CD14-positive monocyte (primary cell): ENCODE measurements at regions not wholly inside any gene's neighbourhood (a gene's known extent, or its start where the extent isn't known, plus 50 kb on each side); places are given as distances from the start of the nearest gene placed in this dataset.

Source experiments
- DNase-seq, 3 donors: peaks; one replicate each; pipeline ENCODE4 v3.0.0-alpha.2; 2011 to 2022
- H2AFZ ChIP-seq: 2 replicates; pipeline ENCODE4 v1.6.0; 2012; ENCODE audit warnings: mild to moderate bottlenecking, low read depth, low read length, inconsistent platforms; ENCODE audit not compliant: insufficient read depth, poor library complexity, severe bottlenecking
- H3K27ac ChIP-seq, 2 donors: 1 replicate in 1 of 2; 2 replicates in 1 of 2; pipeline ENCODE4 v1.5.1; 2012 to 2013; ENCODE audit warnings: low read length in 2 of 2, control low read depth in 1 of 2, inconsistent platforms in 1 of 2, low read depth in 1 of 2, mild to moderate bottlenecking in 1 of 2
- H3K27me3 ChIP-seq, 2 donors: one replicate each; pipeline versions ENCODE4 v1.6.0 to v1.6.1; 2011 to 2013; ENCODE audit warnings: low read length in 2 of 2; ENCODE audit not compliant: control insufficient read depth in 2 of 2, insufficient read depth in 2 of 2
- H3K36me3 ChIP-seq, 2 donors: replicated peaks in 1 of 2; 1 replicate in 1 of 2; 2 replicates in 1 of 2; pipeline versions ENCODE4 v1.5.1 to v1.6.1; 2012 to 2013; ENCODE audit warnings: low read length in 2 of 2, control low read depth in 1 of 2, inconsistent platforms in 1 of 2, mild to moderate bottlenecking in 1 of 2; ENCODE audit not compliant: insufficient read depth in 2 of 2, control insufficient read depth in 1 of 2
- H3K4me1 ChIP-seq, 2 donors: 1 replicate in 1 of 2; 2 replicates in 1 of 2; pipeline versions ENCODE4 v1.5.1 to v1.6.1; 2012 to 2013; ENCODE audit warnings: low read length in 2 of 2, control low read depth in 1 of 2, inconsistent platforms in 1 of 2, mild to moderate bottlenecking in 1 of 2, moderate library complexity in 1 of 2; ENCODE audit not compliant: insufficient read depth in 2 of 2, control insufficient read depth in 1 of 2
- H3K4me2 ChIP-seq: replicated peaks from 2 replicates; pipeline ENCODE3; 2012; ENCODE audit warnings: low read length, moderate library complexity, mild to moderate bottlenecking; ENCODE audit not compliant: poor library complexity, severe bottlenecking; ENCODE audit errors: extremely low read depth
- H3K4me3 ChIP-seq, 3 experiments: fragments of 200-600 bp in 1 of 3; sonication (generic) in 1 of 3; replicated peaks in 1 of 3; 1 replicate in 2 of 3; 2 replicates in 1 of 3; pipeline ENCODE4 v1.5.1; 2011 to 2013; ENCODE audit warnings: low read length in 3 of 3, mild to moderate bottlenecking in 3 of 3, control low read depth in 2 of 3, low read depth in 2 of 3, inconsistent platforms in 1 of 3, moderate library complexity in 1 of 3
- H3K79me2 ChIP-seq: 2 replicates; pipeline ENCODE4 v1.6.0; 2012; ENCODE audit warnings: mild to moderate bottlenecking, control low read depth, inconsistent platforms, low read length, moderate library complexity; ENCODE audit not compliant: insufficient read depth
- H3K9ac ChIP-seq: 2 replicates; pipeline ENCODE4 v1.6.0; 2017; ENCODE audit warnings: low read length, mild to moderate bottlenecking; ENCODE audit not compliant: insufficient read depth, poor library complexity, severe bottlenecking
- H3K9me3 ChIP-seq, 2 donors: replicated peaks in 1 of 2; 1 replicate in 1 of 2; 2 replicates in 1 of 2; pipeline versions ENCODE4 v1.5.1 to v1.6.1; 2012 to 2013; ENCODE audit warnings: low read length in 2 of 2, control low read depth in 1 of 2; ENCODE audit not compliant: control insufficient read depth in 1 of 2, insufficient read depth in 1 of 2
- H4K20me1 ChIP-seq: 2 replicates; pipeline ENCODE4 v1.6.0; 2012; ENCODE audit warnings: mild to moderate bottlenecking, low read length, control low read depth, moderate library complexity; ENCODE audit not compliant: insufficient read depth
- H3K27ac Mint-ChIP-seq, 7 donors: one replicate each; pipeline ENCODE4 v1.8.0; 2020; ENCODE audit warnings: mild to moderate bottlenecking in 7 of 7, mixed read lengths in 7 of 7, moderate library complexity in 6 of 7, inconsistent platforms in 2 of 7
- H3K27me3 Mint-ChIP-seq, 3 donors: one replicate each; pipeline ENCODE4 v1.8.0; 2021 to 2022; ENCODE audit warnings: low read depth in 3 of 3, mild to moderate bottlenecking in 3 of 3, mixed read lengths in 3 of 3, moderate library complexity in 3 of 3, inconsistent platforms in 1 of 3
- H3K36me3 Mint-ChIP-seq, 2 donors: one replicate each; pipeline ENCODE4 v1.8.0; 2020; ENCODE audit warnings: mixed read lengths in 2 of 2, inconsistent platforms in 1 of 2, mild to moderate bottlenecking in 1 of 2
- H3K4me1 Mint-ChIP-seq: one replicate; pipeline ENCODE4 v1.8.0; 2020; ENCODE audit warnings: mild to moderate bottlenecking, mixed read lengths
- H3K4me3 Mint-ChIP-seq, 2 donors: one replicate each; pipeline ENCODE4 v1.8.0; 2020; ENCODE audit warnings: mild to moderate bottlenecking in 2 of 2, mixed read lengths in 2 of 2, moderate library complexity in 1 of 2
- H3K9me3 Mint-ChIP-seq, 7 donors: one replicate each; pipeline ENCODE4 v1.8.0; 2020 to 2022; ENCODE audit warnings: mixed read lengths in 7 of 7, mild to moderate bottlenecking in 6 of 7, moderate library complexity in 6 of 7, inconsistent platforms in 2 of 7
- WGBS: methylation state at CpG from one replicate; pipeline ENCODE4 v1.1.5; 2013; ENCODE audit warnings: missing lambda C conversion rate; ENCODE audit not compliant: insufficient coverage; 5-methylcytosine and 5-hydroxymethylcytosine counted together
- intact Hi-C, 2 donors: fragments of 100-400 bp; cut with micrococcal nuclease; formaldehyde crosslinking; loops; one replicate each; pipeline versions ENCODE4 v1.15.0 to v1.15.1; 2023
- TF ChIP-seq, protein P1 (sequence below): fragments of 200-600 bp; IDR thresholded peaks from one replicate; pipeline ENCODE4 v1.8.0; 2022; ENCODE audit warnings: antibody characterized with exemption, mild to moderate bottlenecking

DNA sequence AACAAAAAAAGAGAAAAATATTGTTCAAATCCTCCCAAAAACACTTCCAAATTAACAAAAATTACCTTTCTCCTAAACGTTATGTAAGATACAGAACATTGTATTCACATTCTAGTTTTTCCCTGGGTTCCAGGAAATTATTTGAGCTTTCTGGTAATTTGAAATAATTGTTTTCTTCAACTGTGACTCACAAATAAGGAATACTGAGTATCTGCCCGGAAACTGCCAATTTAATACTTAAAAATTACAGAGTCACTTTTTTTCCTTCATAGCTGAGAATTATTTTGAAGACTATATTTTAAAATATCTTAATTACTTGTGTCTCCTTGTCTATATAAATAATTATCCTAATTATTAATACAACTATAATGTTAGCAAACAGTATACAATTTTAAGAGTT is 709.0 kb upstream of the ARGLU1 start:
- intact Hi-C loops, result no loop called here
- Mint-ChIP-seq H3K27me3 (no peaks in the 10 kb centered on the region), H3K9me3 (peaks cover 0 to 10% (median 3%) of the 10 kb centered on the region in 7 donors), H3K36me3 (no peaks in the 10 kb centered on the region), H3K27ac (no peak overlapping the region), H3K4me3 (no peak overlapping the region), H3K4me1 (no peaks in the 10 kb centered on the region)
- TF ChIP-seq, protein P1, sequence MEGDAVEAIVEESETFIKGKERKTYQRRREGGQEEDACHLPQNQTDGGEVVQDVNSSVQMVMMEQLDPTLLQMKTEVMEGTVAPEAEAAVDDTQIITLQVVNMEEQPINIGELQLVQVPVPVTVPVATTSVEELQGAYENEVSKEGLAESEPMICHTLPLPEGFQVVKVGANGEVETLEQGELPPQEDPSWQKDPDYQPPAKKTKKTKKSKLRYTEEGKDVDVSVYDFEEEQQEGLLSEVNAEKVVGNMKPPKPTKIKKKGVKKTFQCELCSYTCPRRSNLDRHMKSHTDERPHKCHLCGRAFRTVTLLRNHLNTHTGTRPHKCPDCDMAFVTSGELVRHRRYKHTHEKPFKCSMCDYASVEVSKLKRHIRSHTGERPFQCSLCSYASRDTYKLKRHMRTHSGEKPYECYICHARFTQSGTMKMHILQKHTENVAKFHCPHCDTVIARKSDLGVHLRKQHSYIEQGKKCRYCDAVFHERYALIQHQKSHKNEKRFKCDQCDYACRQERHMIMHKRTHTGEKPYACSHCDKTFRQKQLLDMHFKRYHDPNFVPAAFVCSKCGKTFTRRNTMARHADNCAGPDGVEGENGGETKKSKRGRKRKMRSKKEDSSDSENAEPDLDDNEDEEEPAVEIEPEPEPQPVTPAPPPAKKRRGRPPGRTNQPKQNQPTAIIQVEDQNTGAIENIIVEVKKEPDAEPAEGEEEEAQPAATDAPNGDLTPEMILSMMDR, result no peak
- no peaks in the 10 kb centered on the region for H3K4me1 ChIP-seq
- H2AFZ ChIP-seq, result no peak overlapping the region
- H3K79me2 ChIP-seq, result no peaks in the 10 kb centered on the region
- WGBS, result no CpG with 5 or more reads among the region's 2 CpGs
- no peak for DNase-seq
- no peak overlapping the region for H3K9ac ChIP-seq
- no peaks in the 10 kb centered on the region for H4K20me1 ChIP-seq
- H3K36me3 ChIP-seq, result no peaks in the 10 kb centered on the region
- no peak overlapping the region for H3K27ac ChIP-seq
- no peak overlapping the region for H3K4me2 ChIP-seq
- H3K4me3 ChIP-seq, result no peak overlapping the region
- no peaks in the 10 kb centered on the region for H3K27me3 ChIP-seq
- peaks cover 3 to 5% of the 10 kb centered on the region in 2 donors for H3K9me3 ChIP-seq

DNA sequence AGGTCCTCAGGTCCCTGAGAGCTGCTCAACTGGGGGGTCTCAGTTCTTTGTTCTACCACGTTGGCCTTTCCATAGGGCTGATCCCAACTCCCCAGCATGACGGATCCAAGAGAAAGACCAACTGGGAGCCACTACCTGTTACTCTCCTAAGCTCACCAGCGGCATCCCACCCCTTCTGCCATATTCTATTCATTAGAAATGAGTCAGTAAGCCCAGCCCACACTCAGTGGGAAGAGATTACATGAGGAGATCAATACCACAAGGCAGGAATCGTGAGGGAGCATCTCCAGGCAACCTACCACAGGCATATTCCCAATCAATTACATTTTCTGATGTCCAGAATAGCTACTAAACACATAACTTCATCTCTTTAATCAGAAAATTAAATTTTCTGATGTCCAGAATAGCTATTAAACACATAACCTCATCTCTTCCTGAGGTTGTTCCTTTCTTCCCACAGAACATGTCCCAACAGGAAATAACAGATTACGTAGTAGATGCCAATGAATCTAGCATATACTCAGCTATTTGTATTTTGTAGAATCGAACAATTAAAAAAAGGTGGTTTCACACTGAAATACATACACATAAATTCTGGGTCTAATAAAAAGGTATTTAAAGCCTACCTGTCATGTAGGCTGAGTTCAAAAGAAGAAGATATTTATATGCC is 708.1 kb upstream of the ARGLU1 start:
- TF ChIP-seq, protein P1, result no peak
- H3K27ac ChIP-seq, result no peak overlapping the region
- no peaks in the 10 kb centered on the region for H3K4me1 Mint-ChIP-seq
- H3K79me2 ChIP-seq, result no peaks in the 10 kb centered on the region
- H3K4me3 ChIP-seq, result no peak overlapping the region
- H3K27ac Mint-ChIP-seq, result peak overlapping the region in 1 of 7 donors; percentile 6
- DNase-seq, result no peak
- peaks cover 5 to 6% of the 10 kb centered on the region in 2 donors for H3K9me3 ChIP-seq
- no peaks in the 10 kb centered on the region for H3K4me1 ChIP-seq
- no peaks in the 10 kb centered on the region for H3K27me3 ChIP-seq
- no peak overlapping the region for H2AFZ ChIP-seq
- H3K4me3 Mint-ChIP-seq, result no peak overlapping the region
- intact Hi-C loops, result no loop called here
- no peaks in the 10 kb centered on the region for H3K36me3 Mint-ChIP-seq
- H3K36me3 ChIP-seq, result no peaks in the 10 kb centered on the region
- no peaks in the 10 kb centered on the region for H4K20me1 ChIP-seq
- 88% methylated on average over 2 of the region's 6 CpGs for WGBS
- H3K4me2 ChIP-seq, result no peak overlapping the region
- no peak overlapping the region for H3K9ac ChIP-seq
- no peaks in the 10 kb centered on the region for H3K27me3 Mint-ChIP-seq
- H3K9me3 Mint-ChIP-seq, result peaks cover 0 to 6% (median 2%) of the 10 kb centered on the region in 7 donors
